ENCODE measurements at regions not wholly inside any gene's neighbourhood (a gene's known extent, or its start where the extent isn't known, plus 50 kb on each side); places are given as distances from the start of the nearest gene placed in this dataset.
A peak's percentile ranks its signal among the peaks of the same experiment; 100 is the strongest.

DNA sequence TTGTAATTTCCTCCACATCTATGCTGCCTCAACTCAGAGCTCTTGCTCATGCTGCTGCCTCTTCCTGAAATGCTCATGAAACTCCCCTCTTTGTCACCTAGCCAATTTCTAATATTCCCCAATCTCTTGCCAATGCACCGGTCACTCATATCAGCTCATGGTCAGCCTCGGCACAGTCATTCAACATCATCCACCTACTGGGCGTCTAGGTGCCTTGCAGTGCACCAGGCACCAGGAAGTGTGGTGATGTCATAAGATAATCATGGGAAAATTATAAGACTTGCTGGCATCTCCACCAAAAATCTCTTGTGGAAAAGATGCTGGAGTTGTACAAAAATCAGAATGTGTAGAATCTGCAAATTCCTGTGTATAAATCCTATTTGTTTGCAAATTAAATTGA is 52.6 kb upstream of the RAB27B start:
- no peak for TF ChIP-seq JUNB (IDR thresholded peaks at IDR 0.05)
- no peak for TF ChIP-seq ZC3H11A (IDR thresholded peaks at IDR 0.05)
- TF ChIP-seq POLR2A (IDR thresholded peaks at IDR 0.05; ENCODE audit: low read length), result no peak
- no peak for TF ChIP-seq POLR2AphosphoS2 (conservative IDR thresholded peaks at IDR 0.05; ENCODE audit: low read length)
- TF ChIP-seq, protein P1, sequence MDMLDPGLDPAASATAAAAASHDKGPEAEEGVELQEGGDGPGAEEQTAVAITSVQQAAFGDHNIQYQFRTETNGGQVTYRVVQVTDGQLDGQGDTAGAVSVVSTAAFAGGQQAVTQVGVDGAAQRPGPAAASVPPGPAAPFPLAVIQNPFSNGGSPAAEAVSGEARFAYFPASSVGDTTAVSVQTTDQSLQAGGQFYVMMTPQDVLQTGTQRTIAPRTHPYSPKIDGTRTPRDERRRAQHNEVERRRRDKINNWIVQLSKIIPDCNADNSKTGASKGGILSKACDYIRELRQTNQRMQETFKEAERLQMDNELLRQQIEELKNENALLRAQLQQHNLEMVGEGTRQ (IDR thresholded peaks at IDR 0.05), result no peak
- no peak for TF ChIP-seq CEBPB (IDR thresholded peaks at IDR 0.05)
- TF ChIP-seq, protein P2, sequence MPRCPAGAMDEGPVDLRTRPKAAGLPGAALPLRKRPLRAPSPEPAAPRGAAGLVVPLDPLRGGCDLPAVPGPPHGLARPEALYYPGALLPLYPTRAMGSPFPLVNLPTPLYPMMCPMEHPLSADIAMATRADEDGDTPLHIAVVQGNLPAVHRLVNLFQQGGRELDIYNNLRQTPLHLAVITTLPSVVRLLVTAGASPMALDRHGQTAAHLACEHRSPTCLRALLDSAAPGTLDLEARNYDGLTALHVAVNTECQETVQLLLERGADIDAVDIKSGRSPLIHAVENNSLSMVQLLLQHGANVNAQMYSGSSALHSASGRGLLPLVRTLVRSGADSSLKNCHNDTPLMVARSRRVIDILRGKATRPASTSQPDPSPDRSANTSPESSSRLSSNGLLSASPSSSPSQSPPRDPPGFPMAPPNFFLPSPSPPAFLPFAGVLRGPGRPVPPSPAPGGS (IDR thresholded peaks at IDR 0.05), result no peak
- TF ChIP-seq, protein P3, sequence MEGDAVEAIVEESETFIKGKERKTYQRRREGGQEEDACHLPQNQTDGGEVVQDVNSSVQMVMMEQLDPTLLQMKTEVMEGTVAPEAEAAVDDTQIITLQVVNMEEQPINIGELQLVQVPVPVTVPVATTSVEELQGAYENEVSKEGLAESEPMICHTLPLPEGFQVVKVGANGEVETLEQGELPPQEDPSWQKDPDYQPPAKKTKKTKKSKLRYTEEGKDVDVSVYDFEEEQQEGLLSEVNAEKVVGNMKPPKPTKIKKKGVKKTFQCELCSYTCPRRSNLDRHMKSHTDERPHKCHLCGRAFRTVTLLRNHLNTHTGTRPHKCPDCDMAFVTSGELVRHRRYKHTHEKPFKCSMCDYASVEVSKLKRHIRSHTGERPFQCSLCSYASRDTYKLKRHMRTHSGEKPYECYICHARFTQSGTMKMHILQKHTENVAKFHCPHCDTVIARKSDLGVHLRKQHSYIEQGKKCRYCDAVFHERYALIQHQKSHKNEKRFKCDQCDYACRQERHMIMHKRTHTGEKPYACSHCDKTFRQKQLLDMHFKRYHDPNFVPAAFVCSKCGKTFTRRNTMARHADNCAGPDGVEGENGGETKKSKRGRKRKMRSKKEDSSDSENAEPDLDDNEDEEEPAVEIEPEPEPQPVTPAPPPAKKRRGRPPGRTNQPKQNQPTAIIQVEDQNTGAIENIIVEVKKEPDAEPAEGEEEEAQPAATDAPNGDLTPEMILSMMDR (IDR thresholded peaks at IDR 0.05), result 0 out of 3 replicates have a peak, but pooled peaks have one; percentile 11
- no peak for TF ChIP-seq JUN (IDR thresholded peaks at IDR 0.05)
- TF ChIP-seq, protein P4, sequence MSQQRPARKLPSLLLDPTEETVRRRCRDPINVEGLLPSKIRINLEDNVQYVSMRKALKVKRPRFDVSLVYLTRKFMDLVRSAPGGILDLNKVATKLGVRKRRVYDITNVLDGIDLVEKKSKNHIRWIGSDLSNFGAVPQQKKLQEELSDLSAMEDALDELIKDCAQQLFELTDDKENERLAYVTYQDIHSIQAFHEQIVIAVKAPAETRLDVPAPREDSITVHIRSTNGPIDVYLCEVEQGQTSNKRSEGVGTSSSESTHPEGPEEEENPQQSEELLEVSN (IDR thresholded peaks at IDR 0.05; ENCODE audit: borderline replicate concordance, low read depth), result no peak
- TF ChIP-seq RAD21 (conservative IDR thresholded peaks at IDR 0.05 in 1 of 2, IDR thresholded peaks at IDR 0.05 in 1 of 2), result peak in 1 of 2 experiments; percentile 47; a peak in 2 of 5 replicates

All from A549 (cell line).